ENCODE measurements at regions not wholly inside any gene's neighbourhood (a gene's known extent, or its start where the extent isn't known, plus 50 kb on each side); places are given as distances from the start of the nearest gene placed in this dataset.

- peak; percentile 72 for DNase-seq (ENCODE audit: low read depth)
- no peak overlapping the region for H3K4me3 ChIP-seq (ENCODE audit: low read depth, low read length)
- TF ChIP-seq CTCF (IDR thresholded peaks at IDR 0.05; ENCODE audit: insufficient read depth, low read length) = no peak
These were observed 59.1 kb upstream of the PPP1R3C start for GRCh38 chr10:91691981-91692380.

GRCh38 chr10:91690996-91691676 lies 58.3 kb upstream of the PPP1R3C start:
- DNase-seq (ENCODE audit: low read depth) = no peak
- TF ChIP-seq CTCF (IDR thresholded peaks at IDR 0.05; ENCODE audit: insufficient read depth, low read length) = no peak
- no peak overlapping the region for H3K4me3 ChIP-seq (ENCODE audit: low read depth, low read length)

- TF ChIP-seq CTCF (IDR thresholded peaks at IDR 0.05; ENCODE audit: insufficient read depth, low read length) = no peak
- no peak for DNase-seq (ENCODE audit: low read depth)
- no peak overlapping the region for H3K4me3 ChIP-seq (ENCODE audit: low read depth, low read length)
These were observed 57.5 kb upstream of the PPP1R3C start for GRCh38 chr10:91690412-91690811.

GRCh38 chr10:91689731-91690168 lies 56.9 kb upstream of the PPP1R3C start:
- no peak for TF ChIP-seq CTCF (IDR thresholded peaks at IDR 0.05; ENCODE audit: insufficient read depth, low read length)
- peak; percentile 87 for DNase-seq (ENCODE audit: low read depth)
- no peak overlapping the region for H3K4me3 ChIP-seq (ENCODE audit: low read depth, low read length)

- no peak overlapping the region for H3K4me3 ChIP-seq (ENCODE audit: low read depth, low read length)
- no peak for TF ChIP-seq CTCF (IDR thresholded peaks at IDR 0.05; ENCODE audit: insufficient read depth, low read length)
- DNase-seq (ENCODE audit: low read depth) = no peak
These were observed 52.0 kb upstream of the PPP1R3C start for GRCh38 chr10:91684841-91685240.

GRCh38 chr10:91683975-91684374 lies 51.1 kb upstream of the PPP1R3C start:
- no peak overlapping the region for H3K4me3 ChIP-seq (ENCODE audit: low read depth, low read length)
- TF ChIP-seq CTCF (IDR thresholded peaks at IDR 0.05; ENCODE audit: insufficient read depth, low read length) = no peak
- peak; percentile 69 for DNase-seq (ENCODE audit: low read depth)

GRCh38 chr10:91682912-91683311 lies 50.0 kb upstream of the PPP1R3C start:
- TF ChIP-seq CTCF (IDR thresholded peaks at IDR 0.05; ENCODE audit: insufficient read depth, low read length) = no peak
- DNase-seq (ENCODE audit: low read depth) = no peak

More at GRCh38 chr10:91682912-91683311, 50.0 kb upstream of the PPP1R3C start:
- H3K4me3 ChIP-seq (ENCODE audit: low read depth, low read length) = no peak overlapping the region
